Lung (tissue), 11 donors: ENCODE measurements at regions not wholly inside any gene's neighbourhood (a gene's known extent, or its start where the extent isn't known, plus 50 kb on each side); places are given as distances from the start of the nearest gene placed in this dataset.

Source experiments
- ATAC-seq: fragments of 200-7000 bp; cut with Tn5 transposase; one replicate; pipeline ENCODE4 v1.9.1; 2020; ENCODE audit warnings: moderate number of reproducible peaks; ENCODE audit not compliant: insufficient read depth, low FRiP score
- DNase-seq, 3 donors: peaks; one replicate each; pipeline ENCODE4 v3.0.0-alpha.2; 2013 to 2017
- H3K27ac ChIP-seq, 2 donors: one replicate each; pipeline ENCODE4 v1.5.1; 2013; ENCODE audit warnings: mild to moderate bottlenecking in 2 of 2, moderate library complexity in 2 of 2, control low read depth in 1 of 2, inconsistent platforms in 1 of 2, low read depth in 1 of 2, low read length in 1 of 2
- H3K27me3 ChIP-seq, 3 donors: one replicate each; pipeline ENCODE4 v1.5.1; 2013; ENCODE audit warnings: low read length in 2 of 3; ENCODE audit not compliant: control insufficient read depth in 3 of 3, insufficient read depth in 3 of 3
- H3K36me3 ChIP-seq, 4 donors: one replicate each; pipeline ENCODE4 v1.5.1; 2013; ENCODE audit warnings: low read length in 4 of 4, mild to moderate bottlenecking in 1 of 4, moderate library complexity in 1 of 4; ENCODE audit not compliant: control insufficient read depth in 4 of 4, insufficient read depth in 4 of 4
- H3K4me1 ChIP-seq, 5 donors: one replicate each; pipeline ENCODE4 v1.5.1; 2013; ENCODE audit warnings: low read length in 5 of 5, mild to moderate bottlenecking in 2 of 5, moderate library complexity in 1 of 5; ENCODE audit not compliant: control insufficient read depth in 5 of 5, insufficient read depth in 5 of 5
- H3K4me3 ChIP-seq: one replicate; pipeline ENCODE4 v1.5.1; 2013; ENCODE audit warnings: mild to moderate bottlenecking, control low read depth, moderate library complexity
- H3K9ac ChIP-seq, 2 donors: one replicate each; pipeline ENCODE4 v1.5.1; 2013; ENCODE audit warnings: low read length in 2 of 2, control low read depth in 1 of 2; ENCODE audit not compliant: insufficient read depth in 1 of 2
- H3K9me3 ChIP-seq, 4 donors: one replicate each; pipeline ENCODE4 v1.5.1; 2013; ENCODE audit warnings: low read length in 3 of 4, mild to moderate bottlenecking in 1 of 4, moderate library complexity in 1 of 4; ENCODE audit not compliant: control insufficient read depth in 4 of 4, insufficient read depth in 3 of 4
- CTCF ChIP-seq: IDR thresholded peaks from 2 replicates; pipeline ENCODE4 v1.5.1; 2012; ENCODE audit warnings: mild to moderate bottlenecking; ENCODE audit errors: control extremely low read depth, extremely low read depth
- WGBS, 2 donors: extraction: QIAGEN DNeasy Blood & Tissue Kit; methylation state at CpG; one replicate each; pipeline ENCODE4 v1.1.7; 2013; 5-methylcytosine and 5-hydroxymethylcytosine counted together
- donor health status: control.
- donor health status: control.
- donor health status: Bipolar disorder and iron deficiency.
- donor health status: healthy.
- donor health status: DM: yes; HTN: yes; CAD: no.

DNA sequence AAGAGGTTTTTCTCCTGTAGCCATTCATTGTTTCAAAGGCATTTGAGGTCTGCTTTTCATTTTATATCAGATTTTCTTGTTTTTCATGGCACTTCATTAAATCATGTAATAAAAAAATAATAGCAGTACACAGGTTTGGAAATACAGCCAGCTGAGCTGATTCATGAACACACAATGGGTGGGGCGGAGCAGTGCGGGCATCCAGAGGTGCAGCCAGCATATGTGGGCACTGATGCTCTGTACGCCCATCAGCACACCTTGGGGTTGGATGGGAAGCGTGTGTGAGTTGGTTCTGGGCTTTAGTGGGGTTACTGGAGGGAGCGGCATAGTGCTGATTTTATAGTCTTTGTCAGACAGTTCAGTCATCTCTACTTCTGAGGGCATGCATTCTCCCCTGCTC, 54.2 kb upstream of the IRX4 start:
- Histone ChIP-seq H3K27ac (no peak overlapping the region), H3K9me3 (peaks cover 0 to 2% (median 0%) of the 10 kb centered on the region in 4 donors), H3K4me1 (peaks cover 0 to under 1% (median 0%) of the 10 kb centered on the region in 5 donors), H3K36me3 (no peaks in the 10 kb centered on the region), H3K9ac (no peak overlapping the region), H3K27me3 (peaks cover 0 to 22% (median 4%) of the 10 kb centered on the region in 3 donors), H3K4me3 (no peak overlapping the region)
- no peak for ATAC-seq
- WGBS, 2 donors: 80 to 93% methylated on average over 5 of the region's 5 CpGs
- TF ChIP-seq CTCF: no peak
- DNase-seq: no peak

GRCh38 chr5:1936413-1936812, 53.7 kb upstream of the IRX4 start:
- H3K9ac ChIP-seq: no peak overlapping the region
- peaks cover 0 to 25% (median 4%) of the 10 kb centered on the region in 3 donors for H3K27me3 ChIP-seq
- 72 to 85% methylated on average over 4 of the region's 4 CpGs for WGBS, 2 donors
- H3K27ac ChIP-seq: no peak overlapping the region
- no peak overlapping the region for H3K4me3 ChIP-seq
- H3K36me3 ChIP-seq: no peaks in the 10 kb centered on the region
- H3K9me3 ChIP-seq: peaks cover 0 to 2% (median 0%) of the 10 kb centered on the region in 4 donors
- DNase-seq: no peak
- ATAC-seq: no peak
- peaks cover 0 to 5% (median 0%) of the 10 kb centered on the region in 5 donors for H3K4me1 ChIP-seq
- no peak for TF ChIP-seq CTCF

DNA sequence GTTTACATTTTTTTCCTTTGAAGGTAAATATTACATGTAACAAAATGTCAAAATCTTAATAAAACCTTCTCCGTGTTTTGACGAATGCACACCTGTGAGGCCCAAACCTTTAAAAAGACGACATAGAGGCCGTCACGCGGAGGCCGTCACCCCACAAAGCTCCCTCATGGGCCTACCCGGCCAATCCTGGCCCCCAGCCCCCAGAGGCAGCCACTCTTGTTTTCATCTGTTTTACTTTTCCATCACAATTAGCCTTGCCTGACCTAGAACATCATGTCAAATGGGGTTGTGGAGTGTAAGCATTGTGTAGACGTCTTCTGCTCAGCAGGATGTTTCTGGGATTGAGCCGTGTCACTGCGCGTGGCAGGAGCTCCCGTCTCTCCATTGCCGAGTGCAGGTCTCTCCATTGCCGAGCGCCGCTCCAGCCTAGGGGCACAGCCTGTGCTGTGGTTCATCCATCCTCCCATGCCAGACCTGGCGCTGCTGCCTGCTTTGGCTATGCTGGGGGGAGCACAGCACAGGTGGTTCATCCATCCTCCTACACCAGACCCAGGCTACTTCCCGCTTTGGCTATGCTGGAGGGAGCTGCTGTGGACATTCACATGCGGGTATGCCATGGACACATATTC, 52.2 kb upstream of the IRX4 start:
- WGBS, 2 donors: 90 to 92% methylated on average over 20 of the region's 20 CpGs
- ATAC-seq (no peak), DNase-seq (no peak)
- Histone ChIP-seq H3K9me3 (peaks cover 0 to 7% (median 0%) of the 10 kb centered on the region in 4 donors), H3K4me3 (no peak overlapping the region), H3K27ac (no peak overlapping the region), H3K9ac (no peak overlapping the region), H3K4me1 (peaks cover 0 to 15% (median 1%) of the 10 kb centered on the region in 5 donors), H3K27me3 (peaks cover 7 to 30% (median 8%) of the 10 kb centered on the region in 3 donors), H3K36me3 (no peaks in the 10 kb centered on the region)
- no peak for TF ChIP-seq CTCF

DNA sequence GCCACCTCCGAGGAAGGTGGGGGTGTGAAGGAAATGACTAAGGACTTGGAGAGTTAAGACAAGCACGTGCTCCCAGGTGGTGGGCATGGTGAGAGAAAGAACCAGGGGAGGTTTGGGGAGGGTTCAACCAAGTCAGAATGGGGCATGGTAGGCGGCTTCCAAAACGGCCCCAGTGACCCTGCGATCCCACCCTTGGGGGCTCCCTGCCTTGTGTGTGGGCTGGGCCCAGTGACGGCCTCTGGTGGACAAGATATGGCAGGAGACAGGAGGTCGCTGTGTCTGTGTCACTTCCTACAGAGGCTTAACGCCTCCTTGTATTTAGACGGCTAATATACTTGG, 51.3 kb upstream of the IRX4 start:
- Histone ChIP-seq H3K4me3 (no peak overlapping the region), H3K27ac (no peak overlapping the region), H3K27me3 (peaks cover 7 to 35% (median 17%) of the 10 kb centered on the region in 3 donors), H3K36me3 (no peaks in the 10 kb centered on the region), H3K4me1 (peaks cover 0 to 15% (median 5%) of the 10 kb centered on the region in 5 donors), H3K9me3 (peaks cover 0 to 15% (median 0%) of the 10 kb centered on the region in 4 donors), H3K9ac (no peak overlapping the region)
- TF ChIP-seq CTCF: no peak
- DNase-seq (no peak), ATAC-seq (no peak)
- WGBS, 2 donors: 79 to 88% methylated on average over 9 of the region's 9 CpGs
